Neural cell (in vitro differentiated cells): ENCODE measurements at regions not wholly inside any gene's neighbourhood (a gene's known extent, or its start where the extent isn't known, plus 50 kb on each side); places are given as distances from the start of the nearest gene placed in this dataset.

ENCODE experiments used
- EP300 ChIP-seq: fragments of 450-650 bp; conservative IDR thresholded peaks from 2 replicates; pipeline ENCODE4 v1.6.1; 2014; ENCODE audit warnings: antibody characterized with exemption, mild to moderate bottlenecking, moderate library complexity; ENCODE audit not compliant: poor library complexity, severe bottlenecking
- EZH2 ChIP-seq: fragments of 200-600, 300-800 bp; shearing (Covaris generic), sonication (generic); IDR thresholded peaks from 2 replicates; pipeline ENCODE4 v1.6.1; 2014; ENCODE audit warnings: antibody characterized with exemption, low read length, borderline replicate concordance, mild to moderate bottlenecking; ENCODE audit not compliant: insufficient read depth, poor library complexity, severe bottlenecking
- POLR2AphosphoS5 ChIP-seq: IDR thresholded peaks from 2 replicates; pipeline ENCODE4 v1.6.1; 2012
- RAD21 ChIP-seq: fragments of 450-650 bp; conservative IDR thresholded peaks from 2 replicates; pipeline ENCODE4 v1.6.1; 2014; ENCODE audit warnings: antibody characterized with exemption, mild to moderate bottlenecking, moderate library complexity
- SMC3 ChIP-seq: fragments of 450-650 bp; conservative IDR thresholded peaks from 2 replicates; pipeline ENCODE4 v1.6.1; 2014; ENCODE audit warnings: antibody characterized with exemption, mild to moderate bottlenecking, moderate library complexity; ENCODE audit not compliant: poor library complexity
- TAF1 ChIP-seq: IDR thresholded peaks from 2 replicates; pipeline ENCODE4 v1.6.1; 2012; ENCODE audit warnings: low read depth
- TF ChIP-seq, protein P1 (sequence below): IDR thresholded peaks from 2 replicates; pipeline ENCODE4 v1.6.1; 2012; ENCODE audit warnings: borderline replicate concordance
- TF ChIP-seq, protein P2 (sequence below): fragments of 450-650 bp; IDR thresholded peaks from 2 replicates; pipeline ENCODE4 v1.5.1; 2014; ENCODE audit warnings: antibody characterized with exemption, mild to moderate bottlenecking, moderate library complexity; ENCODE audit not compliant: poor library complexity, severe bottlenecking

DNA sequence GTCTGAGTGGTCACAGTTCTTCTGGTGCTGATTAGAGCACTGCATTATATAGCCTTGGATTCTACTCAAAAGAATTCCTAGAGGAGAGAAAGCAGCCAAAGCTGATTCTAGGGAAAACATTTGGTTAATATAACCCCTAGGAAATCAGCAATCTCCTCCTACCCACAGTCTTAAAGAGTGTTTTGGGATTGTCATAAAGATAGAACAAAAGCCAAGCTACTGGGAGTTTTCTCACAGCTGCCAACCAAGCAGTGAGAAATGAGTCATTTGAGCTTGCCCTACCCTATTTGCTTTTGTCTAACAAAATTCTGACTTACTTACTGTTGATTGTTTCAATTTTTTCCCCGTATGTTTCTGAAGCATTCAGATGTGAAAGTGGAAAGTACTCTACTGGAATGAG lies 469.3 kb downstream of the PLCL1 start:
- TF ChIP-seq, protein P1, sequence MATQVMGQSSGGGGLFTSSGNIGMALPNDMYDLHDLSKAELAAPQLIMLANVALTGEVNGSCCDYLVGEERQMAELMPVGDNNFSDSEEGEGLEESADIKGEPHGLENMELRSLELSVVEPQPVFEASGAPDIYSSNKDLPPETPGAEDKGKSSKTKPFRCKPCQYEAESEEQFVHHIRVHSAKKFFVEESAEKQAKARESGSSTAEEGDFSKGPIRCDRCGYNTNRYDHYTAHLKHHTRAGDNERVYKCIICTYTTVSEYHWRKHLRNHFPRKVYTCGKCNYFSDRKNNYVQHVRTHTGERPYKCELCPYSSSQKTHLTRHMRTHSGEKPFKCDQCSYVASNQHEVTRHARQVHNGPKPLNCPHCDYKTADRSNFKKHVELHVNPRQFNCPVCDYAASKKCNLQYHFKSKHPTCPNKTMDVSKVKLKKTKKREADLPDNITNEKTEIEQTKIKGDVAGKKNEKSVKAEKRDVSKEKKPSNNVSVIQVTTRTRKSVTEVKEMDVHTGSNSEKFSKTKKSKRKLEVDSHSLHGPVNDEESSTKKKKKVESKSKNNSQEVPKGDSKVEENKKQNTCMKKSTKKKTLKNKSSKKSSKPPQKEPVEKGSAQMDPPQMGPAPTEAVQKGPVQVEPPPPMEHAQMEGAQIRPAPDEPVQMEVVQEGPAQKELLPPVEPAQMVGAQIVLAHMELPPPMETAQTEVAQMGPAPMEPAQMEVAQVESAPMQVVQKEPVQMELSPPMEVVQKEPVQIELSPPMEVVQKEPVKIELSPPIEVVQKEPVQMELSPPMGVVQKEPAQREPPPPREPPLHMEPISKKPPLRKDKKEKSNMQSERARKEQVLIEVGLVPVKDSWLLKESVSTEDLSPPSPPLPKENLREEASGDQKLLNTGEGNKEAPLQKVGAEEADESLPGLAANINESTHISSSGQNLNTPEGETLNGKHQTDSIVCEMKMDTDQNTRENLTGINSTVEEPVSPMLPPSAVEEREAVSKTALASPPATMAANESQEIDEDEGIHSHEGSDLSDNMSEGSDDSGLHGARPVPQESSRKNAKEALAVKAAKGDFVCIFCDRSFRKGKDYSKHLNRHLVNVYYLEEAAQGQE: no peak
- TF ChIP-seq, protein P2, sequence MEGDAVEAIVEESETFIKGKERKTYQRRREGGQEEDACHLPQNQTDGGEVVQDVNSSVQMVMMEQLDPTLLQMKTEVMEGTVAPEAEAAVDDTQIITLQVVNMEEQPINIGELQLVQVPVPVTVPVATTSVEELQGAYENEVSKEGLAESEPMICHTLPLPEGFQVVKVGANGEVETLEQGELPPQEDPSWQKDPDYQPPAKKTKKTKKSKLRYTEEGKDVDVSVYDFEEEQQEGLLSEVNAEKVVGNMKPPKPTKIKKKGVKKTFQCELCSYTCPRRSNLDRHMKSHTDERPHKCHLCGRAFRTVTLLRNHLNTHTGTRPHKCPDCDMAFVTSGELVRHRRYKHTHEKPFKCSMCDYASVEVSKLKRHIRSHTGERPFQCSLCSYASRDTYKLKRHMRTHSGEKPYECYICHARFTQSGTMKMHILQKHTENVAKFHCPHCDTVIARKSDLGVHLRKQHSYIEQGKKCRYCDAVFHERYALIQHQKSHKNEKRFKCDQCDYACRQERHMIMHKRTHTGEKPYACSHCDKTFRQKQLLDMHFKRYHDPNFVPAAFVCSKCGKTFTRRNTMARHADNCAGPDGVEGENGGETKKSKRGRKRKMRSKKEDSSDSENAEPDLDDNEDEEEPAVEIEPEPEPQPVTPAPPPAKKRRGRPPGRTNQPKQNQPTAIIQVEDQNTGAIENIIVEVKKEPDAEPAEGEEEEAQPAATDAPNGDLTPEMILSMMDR: no peak
- no peak for TF ChIP-seq SMC3
- TF ChIP-seq EP300: no peak
- TF ChIP-seq POLR2AphosphoS5: no peak
- TF ChIP-seq EZH2: no peak
- TF ChIP-seq TAF1: no peak
- TF ChIP-seq RAD21: no peak
